GM12874 (cell line): ENCODE measurements at regions not wholly inside any gene's neighbourhood (a gene's known extent, or its start where the extent isn't known, plus 50 kb on each side); places are given as distances from the start of the nearest gene placed in this dataset.

Source experiments
- CTCF ChIP-seq: IDR thresholded peaks from 2 replicates; pipeline ENCODE4 v1.5.1; 2011; ENCODE audit warnings: low read depth, mild to moderate bottlenecking, control low read depth, low read length, moderate library complexity; ENCODE audit not compliant: insufficient read depth

GRCh38 chr20:55937283-55937682 is 68.0 kb downstream of the CBLN4 start:
- no peak for TF ChIP-seq CTCF

GRCh38 chr20:55936209-55936595 is 69.1 kb downstream of the CBLN4 start:
- TF ChIP-seq CTCF = no peak

- TF ChIP-seq CTCF = no peak
Observed at GRCh38 chr20:55935448-55936208, 69.7 kb downstream of the CBLN4 start.

- TF ChIP-seq CTCF = no peak
Observed at GRCh38 chr20:55934146-55934545, 71.2 kb downstream of the CBLN4 start.

- no peak for TF ChIP-seq CTCF
Observed at GRCh38 chr20:55928266-55928665, 77.1 kb downstream of the CBLN4 start.

GRCh38 chr20:55919956-55920355 is 85.4 kb downstream of the CBLN4 start:
- no peak for TF ChIP-seq CTCF

- TF ChIP-seq CTCF = no peak
Observed at GRCh38 chr20:55919319-55919718, 86.0 kb downstream of the CBLN4 start.
